ENCODE measurements at regions not wholly inside any gene's neighbourhood (a gene's known extent, or its start where the extent isn't known, plus 50 kb on each side); places are given as distances from the start of the nearest gene placed in this dataset.

DNA sequence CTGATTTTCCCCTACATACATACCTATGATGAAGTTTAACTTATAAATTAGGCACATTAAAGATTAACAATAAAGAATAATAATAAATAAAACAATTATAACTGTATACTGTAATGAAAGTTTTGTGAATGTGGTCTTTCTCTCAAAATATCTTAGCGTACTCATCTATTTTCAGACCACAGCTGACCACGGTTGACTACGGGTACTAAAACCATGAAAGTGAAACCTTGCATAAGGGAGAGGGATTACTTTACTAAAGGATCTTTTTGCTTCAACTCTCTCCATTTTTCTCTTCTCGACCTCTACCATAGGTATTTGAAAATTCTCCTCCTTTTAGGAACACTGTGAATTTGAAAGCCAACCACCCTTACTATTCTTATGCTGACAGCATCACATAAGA lies 475.5 kb downstream of the CETN3 start:
- no peak for TF ChIP-seq TCF4 (CRISPR knock-in tag; IDR thresholded peaks at IDR 0.05; ENCODE audit: borderline replicate concordance)
- TF ChIP-seq, protein P1, sequence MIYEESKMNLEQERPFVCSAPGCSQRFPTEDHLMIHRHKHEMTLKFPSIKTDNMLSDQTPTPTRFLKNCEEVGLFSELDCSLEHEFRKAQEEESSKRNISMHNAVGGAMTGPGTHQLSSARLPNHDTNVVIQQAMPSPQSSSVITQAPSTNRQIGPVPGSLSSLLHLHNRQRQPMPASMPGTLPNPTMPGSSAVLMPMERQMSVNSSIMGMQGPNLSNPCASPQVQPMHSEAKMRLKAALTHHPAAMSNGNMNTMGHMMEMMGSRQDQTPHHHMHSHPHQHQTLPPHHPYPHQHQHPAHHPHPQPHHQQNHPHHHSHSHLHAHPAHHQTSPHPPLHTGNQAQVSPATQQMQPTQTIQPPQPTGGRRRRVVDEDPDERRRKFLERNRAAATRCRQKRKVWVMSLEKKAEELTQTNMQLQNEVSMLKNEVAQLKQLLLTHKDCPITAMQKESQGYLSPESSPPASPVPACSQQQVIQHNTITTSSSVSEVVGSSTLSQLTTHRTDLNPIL (CRISPR knock-in tag; IDR thresholded peaks at IDR 0.05; ENCODE audit: low read depth): no peak
